ENCODE measurements at regions not wholly inside any gene's neighbourhood (a gene's known extent, or its start where the extent isn't known, plus 50 kb on each side); places are given as distances from the start of the nearest gene placed in this dataset.

DNA sequence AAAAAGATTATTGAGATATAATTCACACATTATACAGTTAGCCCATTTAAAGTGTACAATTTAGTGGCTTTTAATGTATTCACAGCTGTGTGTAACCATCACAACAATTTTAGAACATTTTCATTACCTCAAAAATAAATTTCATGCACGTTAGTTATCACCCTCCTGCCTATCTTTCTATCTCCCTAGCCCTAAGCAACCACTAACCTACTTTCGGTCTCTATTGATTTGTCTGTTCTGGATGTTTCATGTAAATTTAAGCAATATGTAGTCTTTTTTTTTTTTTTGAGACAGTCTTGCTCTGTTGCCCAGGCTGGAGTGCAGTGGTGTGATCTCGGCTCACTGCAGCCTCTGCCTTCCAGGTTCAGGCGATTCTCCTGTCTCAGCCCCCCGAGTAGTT, 439.4 kb downstream of the PCNX1 start:
- no peaks in the 10 kb centered on the region for H3K36me3 ChIP-seq
- H3K9me3 ChIP-seq, result no peaks in the 10 kb centered on the region
- H3K27ac ChIP-seq, result no peak overlapping the region
- H3K4me3 ChIP-seq (ENCODE audit: low read depth in 1 of 2, low read length in 1 of 2), result no peak overlapping the region
- H3K27me3 ChIP-seq, result no peaks in the 10 kb centered on the region
- H3K4me1 ChIP-seq (ENCODE audit: control insufficient read depth in 1 of 2, insufficient read depth in 1 of 2, low read depth in 1 of 2, low read length in 1 of 2), result peaks cover 19 to 22% of the 10 kb centered on the region in 2 experiments
- TF ChIP-seq, protein P1, sequence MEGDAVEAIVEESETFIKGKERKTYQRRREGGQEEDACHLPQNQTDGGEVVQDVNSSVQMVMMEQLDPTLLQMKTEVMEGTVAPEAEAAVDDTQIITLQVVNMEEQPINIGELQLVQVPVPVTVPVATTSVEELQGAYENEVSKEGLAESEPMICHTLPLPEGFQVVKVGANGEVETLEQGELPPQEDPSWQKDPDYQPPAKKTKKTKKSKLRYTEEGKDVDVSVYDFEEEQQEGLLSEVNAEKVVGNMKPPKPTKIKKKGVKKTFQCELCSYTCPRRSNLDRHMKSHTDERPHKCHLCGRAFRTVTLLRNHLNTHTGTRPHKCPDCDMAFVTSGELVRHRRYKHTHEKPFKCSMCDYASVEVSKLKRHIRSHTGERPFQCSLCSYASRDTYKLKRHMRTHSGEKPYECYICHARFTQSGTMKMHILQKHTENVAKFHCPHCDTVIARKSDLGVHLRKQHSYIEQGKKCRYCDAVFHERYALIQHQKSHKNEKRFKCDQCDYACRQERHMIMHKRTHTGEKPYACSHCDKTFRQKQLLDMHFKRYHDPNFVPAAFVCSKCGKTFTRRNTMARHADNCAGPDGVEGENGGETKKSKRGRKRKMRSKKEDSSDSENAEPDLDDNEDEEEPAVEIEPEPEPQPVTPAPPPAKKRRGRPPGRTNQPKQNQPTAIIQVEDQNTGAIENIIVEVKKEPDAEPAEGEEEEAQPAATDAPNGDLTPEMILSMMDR (IDR thresholded peaks at IDR 0.05), result no peak

DNA sequence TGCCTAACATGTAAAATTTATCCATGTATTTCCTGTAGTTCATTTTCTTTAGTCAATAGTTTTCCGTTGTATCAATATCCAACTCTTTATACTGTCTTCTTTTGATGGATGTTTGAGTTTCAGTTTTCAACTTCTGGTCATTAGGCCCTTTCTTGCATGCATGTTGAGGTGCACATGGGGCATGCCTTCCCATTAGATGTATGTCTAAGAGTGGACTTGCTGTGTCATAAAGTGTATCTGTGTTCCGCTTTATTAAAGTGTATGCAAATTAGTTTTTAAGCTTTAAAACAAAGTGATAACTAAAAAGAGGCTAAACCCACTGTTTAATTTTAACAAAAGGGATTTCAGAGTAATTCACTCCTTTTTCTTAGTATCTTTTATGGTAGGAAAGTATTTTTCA, 441.1 kb downstream of the PCNX1 start:
- Histone ChIP-seq H3K27ac (peak overlapping the region; percentile 21), H3K4me3 (ENCODE audit: low read depth in 1 of 2, low read length in 1 of 2) (no peak overlapping the region), H3K36me3 (no peaks in the 10 kb centered on the region), H3K27me3 (no peaks in the 10 kb centered on the region), H3K4me1 (ENCODE audit: control insufficient read depth in 1 of 2, insufficient read depth in 1 of 2, low read depth in 1 of 2, low read length in 1 of 2) (peaks cover 8 to 10% of the 10 kb centered on the region in 2 experiments), H3K9me3 (no peaks in the 10 kb centered on the region)
- TF ChIP-seq, protein P1 (IDR thresholded peaks at IDR 0.05), result no peak

DNA sequence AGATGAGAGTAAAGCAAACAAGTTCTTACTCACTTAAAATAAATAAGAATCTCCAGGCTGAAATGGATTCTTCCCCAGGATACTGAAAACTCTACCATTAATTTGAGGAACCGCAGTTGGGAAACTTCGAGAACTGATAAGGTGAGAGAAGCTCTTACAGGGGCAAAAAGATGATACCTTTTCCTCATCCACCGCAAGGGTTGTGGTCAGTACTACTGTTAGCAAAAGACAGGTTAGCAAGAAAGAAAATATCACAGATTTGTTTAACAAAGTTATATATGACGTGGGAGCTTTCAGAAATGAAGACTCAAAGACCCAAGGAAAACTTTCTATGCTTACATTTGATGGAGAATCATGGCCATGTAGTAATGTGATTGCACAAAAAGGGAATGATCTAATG, 441.6 kb downstream of the PCNX1 start:
- H3K4me1 ChIP-seq (ENCODE audit: control insufficient read depth in 1 of 2, insufficient read depth in 1 of 2, low read depth in 1 of 2, low read length in 1 of 2), result peaks cover 8 to 10% of the 10 kb centered on the region in 2 experiments
- TF ChIP-seq, protein P1 (IDR thresholded peaks at IDR 0.05), result no peak
- H3K4me3 ChIP-seq (ENCODE audit: low read depth in 1 of 2, low read length in 1 of 2), result no peak overlapping the region
- H3K36me3 ChIP-seq, result no peaks in the 10 kb centered on the region
- H3K27me3 ChIP-seq, result no peaks in the 10 kb centered on the region
- H3K9me3 ChIP-seq, result no peaks in the 10 kb centered on the region
- H3K27ac ChIP-seq, result peak overlapping the region; percentile 21

DNA sequence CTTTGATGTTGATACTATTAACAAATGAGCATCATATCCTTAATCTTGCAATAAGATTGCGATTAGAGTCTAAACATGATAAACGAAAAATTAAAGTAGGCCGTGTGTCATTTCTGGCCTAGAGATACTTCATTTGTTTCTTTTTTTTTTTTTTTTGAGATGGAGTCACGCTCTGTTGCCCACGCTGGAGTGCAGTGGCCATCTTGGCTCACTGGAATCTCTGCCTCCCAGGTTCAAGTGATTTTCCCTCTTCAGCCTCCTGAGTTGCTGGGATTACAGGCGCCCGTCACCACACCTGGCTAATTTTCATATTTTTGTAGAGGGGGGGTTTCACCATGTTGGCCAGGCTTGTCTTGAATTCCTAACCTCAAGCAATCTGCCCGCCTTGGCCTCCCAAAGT, 446.9 kb downstream of the PCNX1 start:
- Histone ChIP-seq H3K27ac (no peak overlapping the region), H3K4me1 (ENCODE audit: control insufficient read depth in 1 of 2, insufficient read depth in 1 of 2, low read depth in 1 of 2, low read length in 1 of 2) (peaks cover 0 to 1% of the 10 kb centered on the region in 2 experiments)
- TF ChIP-seq, protein P1 (IDR thresholded peaks at IDR 0.05), result no peak

DNA sequence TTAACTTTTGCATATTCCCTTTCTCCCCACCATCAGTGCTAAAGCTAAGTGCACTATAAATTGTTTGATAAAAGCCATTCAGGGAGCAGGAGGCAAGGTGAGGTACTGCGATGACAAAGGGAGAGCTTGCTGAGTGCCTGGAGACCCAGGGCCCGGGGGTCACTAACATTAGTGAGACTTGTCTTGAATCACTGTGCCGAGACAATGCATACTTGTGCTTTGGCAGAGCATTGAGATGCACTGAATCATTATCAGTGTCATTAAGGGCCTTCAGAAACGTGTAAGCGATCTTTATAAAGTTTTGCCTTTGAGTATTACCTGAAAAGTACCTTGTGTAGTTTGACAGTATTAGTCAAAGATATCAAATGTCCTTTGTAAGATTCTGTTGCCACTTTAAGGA, 447.5 kb downstream of the PCNX1 start:
- Histone ChIP-seq H3K27me3 (no peaks in the 10 kb centered on the region), H3K9me3 (no peaks in the 10 kb centered on the region), H3K27ac (no peak overlapping the region), H3K4me1 (ENCODE audit: control insufficient read depth in 1 of 2, insufficient read depth in 1 of 2, low read depth in 1 of 2, low read length in 1 of 2) (no peaks in the 10 kb centered on the region), H3K4me3 (ENCODE audit: low read depth in 1 of 2, low read length in 1 of 2) (no peak overlapping the region), H3K36me3 (no peaks in the 10 kb centered on the region)
- TF ChIP-seq, protein P1 (IDR thresholded peaks at IDR 0.05), result no peak

More for the DNA sequence above, 446.9 kb downstream of the PCNX1 start:
- Histone ChIP-seq H3K27me3 (no peaks in the 10 kb centered on the region), H3K4me3 (ENCODE audit: low read depth in 1 of 2, low read length in 1 of 2) (no peak overlapping the region), H3K36me3 (no peaks in the 10 kb centered on the region), H3K9me3 (no peaks in the 10 kb centered on the region)
